Effector memory CD4-positive, alpha-beta T cell (primary cell): ENCODE measurements at regions not wholly inside any gene's neighbourhood (a gene's known extent, or its start where the extent isn't known, plus 50 kb on each side); places are given as distances from the start of the nearest gene placed in this dataset.

Experiments
- DNase-seq, 3 donors: peaks; one replicate each; pipeline ENCODE4 v3.0.0-alpha.2; 2020
- H3K27ac ChIP-seq: 2 replicates; pipeline ENCODE4 v1.7.0; 2013; ENCODE audit warnings: mild to moderate bottlenecking, low read length, moderate library complexity; ENCODE audit not compliant: insufficient read depth, poor library complexity, severe bottlenecking
- H3K27me3 ChIP-seq: replicated peaks from 2 replicates; pipeline ENCODE4 v1.7.0; 2013; ENCODE audit warnings: mild to moderate bottlenecking, low read length; ENCODE audit not compliant: insufficient read depth, control insufficient read depth, poor library complexity, severe bottlenecking
- H3K36me3 ChIP-seq: 2 replicates; pipeline ENCODE4 v1.7.0; 2013; ENCODE audit warnings: mild to moderate bottlenecking, low read length, moderate library complexity; ENCODE audit not compliant: control insufficient read depth, insufficient read depth
- H3K4me1 ChIP-seq: 2 replicates; pipeline ENCODE4 v1.7.0; 2013; ENCODE audit warnings: low read length, mild to moderate bottlenecking; ENCODE audit not compliant: control insufficient read depth, insufficient read depth, poor library complexity, severe bottlenecking
- H3K4me3 ChIP-seq: 2 replicates; pipeline ENCODE4 v1.7.0; 2013; ENCODE audit warnings: low read length, low read depth, mild to moderate bottlenecking; ENCODE audit not compliant: insufficient read depth, poor library complexity, severe bottlenecking
- H3K9me3 ChIP-seq: 2 replicates; pipeline ENCODE4 v1.7.0; 2013; ENCODE audit warnings: mild to moderate bottlenecking, low read length, moderate library complexity; ENCODE audit not compliant: control insufficient read depth

GRCh38 chr21:18191139-18191538 is 53.5 kb upstream of the CHODL start:
- H3K4me1 ChIP-seq = no peaks in the 10 kb centered on the region

GRCh38 chr21:18178509-18178908 is 66.1 kb upstream of the CHODL start:
- Histone ChIP-seq H3K4me3 (no peak overlapping the region), H3K27ac (no peak overlapping the region), H3K36me3 (no peaks in the 10 kb centered on the region), H3K9me3 (no peaks in the 10 kb centered on the region), H3K4me1 (no peaks in the 10 kb centered on the region), H3K27me3 (no peaks in the 10 kb centered on the region)
- DNase-seq = no peak

More at GRCh38 chr21:18191139-18191538, 53.5 kb upstream of the CHODL start:
- DNase-seq = no peak
- H3K36me3 ChIP-seq = no peaks in the 10 kb centered on the region
- no peak overlapping the region for H3K27ac ChIP-seq
- H3K4me3 ChIP-seq = no peak overlapping the region
- H3K27me3 ChIP-seq = no peaks in the 10 kb centered on the region
- H3K9me3 ChIP-seq = no peaks in the 10 kb centered on the region

DNA sequence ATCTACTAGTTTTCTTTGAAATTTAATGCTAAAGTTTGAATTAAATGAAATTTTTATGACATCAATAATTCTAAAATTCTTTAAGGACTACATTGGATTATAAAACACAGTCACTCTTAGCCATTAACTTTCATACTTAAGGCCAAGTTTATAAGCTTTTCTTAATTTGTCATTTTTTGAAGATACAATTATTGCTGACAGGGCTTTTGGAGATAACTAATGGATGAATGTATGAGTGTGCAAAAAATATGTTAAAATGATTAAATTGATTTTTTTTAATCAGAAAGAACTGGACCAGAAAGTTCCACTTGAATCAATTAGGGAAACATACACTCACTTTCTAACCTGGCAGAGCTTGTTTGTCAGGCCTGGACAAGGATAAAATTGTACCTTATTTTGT is 70.3 kb upstream of the CHODL start:
- no peak for DNase-seq
- Histone ChIP-seq H3K27me3 (no peaks in the 10 kb centered on the region), H3K4me1 (no peaks in the 10 kb centered on the region), H3K36me3 (no peaks in the 10 kb centered on the region), H3K4me3 (no peak overlapping the region), H3K9me3 (no peaks in the 10 kb centered on the region), H3K27ac (no peak overlapping the region)

GRCh38 chr21:18170829-18171228 is 73.8 kb upstream of the CHODL start:
- Histone ChIP-seq H3K9me3 (no peaks in the 10 kb centered on the region), H3K36me3 (no peaks in the 10 kb centered on the region), H3K4me3 (no peak overlapping the region), H3K27me3 (no peaks in the 10 kb centered on the region), H3K27ac (no peak overlapping the region), H3K4me1 (no peaks in the 10 kb centered on the region)
- DNase-seq = no peak

GRCh38 chr21:18170221-18170620 is 74.4 kb upstream of the CHODL start:
- H3K36me3 ChIP-seq = no peaks in the 10 kb centered on the region
- H3K27me3 ChIP-seq = no peaks in the 10 kb centered on the region
- no peak for DNase-seq
- no peak overlapping the region for H3K4me3 ChIP-seq
- H3K9me3 ChIP-seq = no peaks in the 10 kb centered on the region
- H3K27ac ChIP-seq = no peak overlapping the region
- H3K4me1 ChIP-seq = no peaks in the 10 kb centered on the region

- Histone ChIP-seq H3K36me3 (no peaks in the 10 kb centered on the region), H3K27me3 (no peaks in the 10 kb centered on the region), H3K9me3 (no peaks in the 10 kb centered on the region), H3K27ac (no peak overlapping the region), H3K4me1 (no peaks in the 10 kb centered on the region), H3K4me3 (no peak overlapping the region)
- DNase-seq = no peak
These were observed 76.5 kb upstream of the CHODL start for GRCh38 chr21:18168108-18168507.

GRCh38 chr21:18164933-18165332 is 79.7 kb upstream of the CHODL start:
- Histone ChIP-seq H3K4me3 (no peak overlapping the region), H3K4me1 (no peaks in the 10 kb centered on the region), H3K27me3 (no peaks in the 10 kb centered on the region), H3K9me3 (no peaks in the 10 kb centered on the region), H3K27ac (no peak overlapping the region), H3K36me3 (no peaks in the 10 kb centered on the region)
- no peak for DNase-seq

GRCh38 chr21:18164483-18164882 is 80.2 kb upstream of the CHODL start:
- H3K27ac ChIP-seq = no peak overlapping the region
- no peaks in the 10 kb centered on the region for H3K36me3 ChIP-seq
- H3K27me3 ChIP-seq = no peaks in the 10 kb centered on the region
- H3K4me3 ChIP-seq = no peak overlapping the region
- DNase-seq = no peak
- H3K9me3 ChIP-seq = no peaks in the 10 kb centered on the region
- no peaks in the 10 kb centered on the region for H3K4me1 ChIP-seq

GRCh38 chr21:18163956-18164355 is 80.7 kb upstream of the CHODL start:
- no peak for DNase-seq
- Histone ChIP-seq H3K9me3 (no peaks in the 10 kb centered on the region), H3K27ac (no peak overlapping the region), H3K27me3 (no peaks in the 10 kb centered on the region), H3K4me3 (no peak overlapping the region), H3K4me1 (no peaks in the 10 kb centered on the region), H3K36me3 (no peaks in the 10 kb centered on the region)

DNA sequence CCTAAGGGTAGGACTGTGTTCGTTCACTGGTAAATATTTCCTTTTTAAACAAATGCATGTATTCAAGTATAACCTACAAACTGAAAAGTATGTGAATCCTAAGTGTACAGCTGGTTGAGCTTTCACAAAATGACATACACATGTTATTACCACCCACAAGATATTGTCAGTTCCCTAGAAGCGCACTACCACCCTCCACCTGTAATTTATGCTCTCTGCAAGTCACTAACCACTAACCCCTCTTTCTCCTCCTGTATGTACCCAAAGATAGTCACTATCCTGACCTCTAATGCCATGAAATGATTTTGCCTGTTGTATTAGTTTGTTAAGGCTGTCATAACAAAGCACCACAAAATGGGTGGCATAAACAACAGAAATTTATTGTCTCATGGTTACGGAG is 82.8 kb upstream of the CHODL start:
- Histone ChIP-seq H3K9me3 (no peaks in the 10 kb centered on the region), H3K27me3 (no peaks in the 10 kb centered on the region), H3K4me3 (no peak overlapping the region), H3K4me1 (no peaks in the 10 kb centered on the region), H3K27ac (no peak overlapping the region), H3K36me3 (no peaks in the 10 kb centered on the region)
- DNase-seq = no peak

DNA sequence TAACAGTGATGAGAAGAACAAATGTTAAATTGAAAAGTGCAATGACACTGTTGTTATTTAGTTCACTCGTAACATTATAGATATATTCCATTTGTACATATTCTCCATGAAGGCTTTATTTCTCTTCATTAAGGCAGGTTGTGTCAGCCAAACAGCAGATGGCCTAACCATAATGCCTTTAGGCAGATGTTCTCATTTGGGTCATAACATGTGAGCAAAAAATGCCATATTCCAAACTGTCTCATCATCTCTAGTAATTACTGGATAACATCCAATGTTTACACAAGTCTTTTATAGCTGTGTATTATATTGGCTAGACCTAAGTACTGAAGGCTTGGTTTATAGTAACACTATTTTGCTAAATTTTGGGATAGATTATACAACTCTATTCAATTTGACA is 87.2 kb upstream of the CHODL start:
- Histone ChIP-seq H3K4me1 (no peaks in the 10 kb centered on the region), H3K27ac (no peak overlapping the region), H3K9me3 (no peaks in the 10 kb centered on the region), H3K4me3 (no peak overlapping the region), H3K36me3 (no peaks in the 10 kb centered on the region), H3K27me3 (no peaks in the 10 kb centered on the region)
- no peak for DNase-seq
